Testis (tissue), 2 donors: ENCODE measurements at regions not wholly inside any gene's neighbourhood (a gene's known extent, or its start where the extent isn't known, plus 50 kb on each side); places are given as distances from the start of the nearest gene placed in this dataset.

Source experiments
- DNase-seq: peaks from one replicate; pipeline ENCODE4 v3.0.0-alpha.2; 2019
- H3K27ac ChIP-seq, 2 donors: fragments of 200-600 bp; sonication (generic); one replicate each; pipeline ENCODE4 v1.5.1; 2019
- H3K27me3 ChIP-seq: fragments of 200-600 bp; sonication (generic); one replicate; pipeline ENCODE4 v1.5.1; 2019
- H3K36me3 ChIP-seq: fragments of 200-600 bp; sonication (generic); one replicate; pipeline ENCODE4 v1.5.1; 2017; ENCODE audit warnings: low read depth; ENCODE audit errors: missing control alignments
- H3K4me1 ChIP-seq: fragments of 200-600 bp; sonication (generic); one replicate; pipeline ENCODE4 v1.5.1; 2019
- H3K4me3 ChIP-seq, 2 donors: fragments of 200-600 bp; sonication (generic); one replicate each; pipeline ENCODE4 v1.5.1; 2017 to 2019
- H3K9me3 ChIP-seq: fragments of 200-600 bp; sonication (generic); one replicate; pipeline ENCODE4 v1.5.1; 2017
- POLR2A ChIP-seq: fragments of 450-650 bp; IDR thresholded peaks from one replicate; pipeline ENCODE4 v1.6.1; 2017; ENCODE audit warnings: antibody characterized with exemption, mild to moderate bottlenecking, moderate library complexity
- WGBS, 2 donors: methylation state at CpG; one replicate each; pipeline ENCODE4 v1.1.5; 2018; 5-methylcytosine and 5-hydroxymethylcytosine counted together
- intact Hi-C: fragments of 100-400 bp; cut with DNase I; formaldehyde crosslinking; loops from one replicate; pipeline ENCODE4 v1.15.1; 2023; ENCODE audit warnings: low total_unique reads
- TF ChIP-seq, protein P1 (sequence below), 3 experiments: fragments of 450-650 bp in 2 of 3; fragments of 200-600 bp in 1 of 3; sonication (generic) in 1 of 3; IDR thresholded peaks; one replicate each; pipeline ENCODE4 v1.5.1; 2016 to 2019; ENCODE audit warnings: antibody characterized with exemption in 3 of 3, mild to moderate bottlenecking in 2 of 3, moderate library complexity in 1 of 3

DNA sequence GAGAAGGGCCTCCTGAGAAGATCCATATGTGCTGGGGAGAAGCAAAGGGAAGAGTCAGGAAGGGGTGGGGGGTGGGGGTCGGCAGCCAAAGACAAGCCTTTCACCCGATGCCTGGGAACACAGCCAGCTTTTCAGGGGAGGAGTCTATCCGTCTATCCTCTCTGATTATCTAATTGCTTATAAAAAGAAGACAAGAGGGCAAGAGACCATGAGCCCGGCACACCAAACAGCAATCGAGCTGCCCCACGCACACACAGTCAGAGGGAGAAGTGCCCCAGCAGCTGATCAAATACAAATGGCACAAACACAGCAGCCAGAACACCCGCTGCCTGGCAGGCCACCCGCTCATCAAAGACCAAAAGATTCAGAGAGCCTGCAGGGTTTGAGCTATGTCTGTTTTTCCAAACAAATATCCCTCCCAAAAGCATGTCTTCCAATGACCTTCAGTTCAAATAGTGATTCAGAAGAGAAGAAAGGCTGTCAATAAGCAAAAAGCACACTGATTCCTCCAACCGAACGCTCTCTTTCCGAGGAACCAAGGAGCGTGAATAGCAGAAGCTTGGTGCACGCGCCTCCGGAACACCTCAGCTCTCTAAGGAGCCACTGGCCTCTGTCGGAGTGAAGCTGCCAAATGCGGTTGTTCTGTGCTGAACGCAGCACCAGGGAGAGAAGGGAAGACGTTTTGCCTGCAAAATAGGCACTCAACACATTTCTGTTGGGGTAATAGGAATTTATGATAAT lies 419.2 kb downstream of the OCA2 start:
- WGBS, 2 donors = 42 to 47% methylated on average over 19 of the region's 19 CpGs
- DNase-seq = no peak

DNA sequence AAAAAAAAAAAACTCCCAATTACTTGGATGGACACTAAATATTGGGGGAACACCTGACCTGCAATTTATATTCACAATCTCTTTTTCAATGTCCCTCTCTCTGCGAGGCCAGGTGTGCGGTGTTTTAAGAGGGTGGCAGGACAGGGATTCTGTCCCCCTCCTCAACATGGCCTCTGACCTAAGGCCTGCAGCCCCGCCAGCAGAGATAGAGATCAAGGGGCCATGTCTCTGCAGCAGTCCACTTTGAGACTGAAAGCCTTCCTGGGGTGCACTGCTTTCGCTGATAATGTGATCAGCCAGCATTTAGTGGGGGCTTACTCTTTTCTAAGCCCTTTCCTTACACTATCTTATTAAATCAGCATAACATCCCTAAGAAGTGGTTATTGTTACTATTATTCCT lies 419.9 kb downstream of the OCA2 start:
- Histone ChIP-seq H3K4me3 (no peak overlapping the region), H3K4me1 (no peaks in the 10 kb centered on the region), H3K27ac (no peak overlapping the region), H3K36me3 (no peaks in the 10 kb centered on the region), H3K27me3 (no peaks in the 10 kb centered on the region), H3K9me3 (no peaks in the 10 kb centered on the region)
- TF ChIP-seq, protein P1, sequence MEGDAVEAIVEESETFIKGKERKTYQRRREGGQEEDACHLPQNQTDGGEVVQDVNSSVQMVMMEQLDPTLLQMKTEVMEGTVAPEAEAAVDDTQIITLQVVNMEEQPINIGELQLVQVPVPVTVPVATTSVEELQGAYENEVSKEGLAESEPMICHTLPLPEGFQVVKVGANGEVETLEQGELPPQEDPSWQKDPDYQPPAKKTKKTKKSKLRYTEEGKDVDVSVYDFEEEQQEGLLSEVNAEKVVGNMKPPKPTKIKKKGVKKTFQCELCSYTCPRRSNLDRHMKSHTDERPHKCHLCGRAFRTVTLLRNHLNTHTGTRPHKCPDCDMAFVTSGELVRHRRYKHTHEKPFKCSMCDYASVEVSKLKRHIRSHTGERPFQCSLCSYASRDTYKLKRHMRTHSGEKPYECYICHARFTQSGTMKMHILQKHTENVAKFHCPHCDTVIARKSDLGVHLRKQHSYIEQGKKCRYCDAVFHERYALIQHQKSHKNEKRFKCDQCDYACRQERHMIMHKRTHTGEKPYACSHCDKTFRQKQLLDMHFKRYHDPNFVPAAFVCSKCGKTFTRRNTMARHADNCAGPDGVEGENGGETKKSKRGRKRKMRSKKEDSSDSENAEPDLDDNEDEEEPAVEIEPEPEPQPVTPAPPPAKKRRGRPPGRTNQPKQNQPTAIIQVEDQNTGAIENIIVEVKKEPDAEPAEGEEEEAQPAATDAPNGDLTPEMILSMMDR (IDR thresholded peaks at IDR 0.05) = no peak
- TF ChIP-seq POLR2A = no peak
- intact Hi-C loops = no loop called here
- DNase-seq = no peak
- 96% methylated on average over 4 of the region's 4 CpGs for WGBS, 2 donors

More for the DNA sequence above, 419.2 kb downstream of the OCA2 start:
- intact Hi-C loops = no loop called here
- Histone ChIP-seq H3K9me3 (no peaks in the 10 kb centered on the region), H3K27me3 (no peaks in the 10 kb centered on the region), H3K36me3 (no peaks in the 10 kb centered on the region), H3K27ac (no peak overlapping the region), H3K4me1 (no peaks in the 10 kb centered on the region), H3K4me3 (no peak overlapping the region)
- no peak for TF ChIP-seq POLR2A
- TF ChIP-seq, protein P1 (IDR thresholded peaks at IDR 0.05) = no peak

DNA sequence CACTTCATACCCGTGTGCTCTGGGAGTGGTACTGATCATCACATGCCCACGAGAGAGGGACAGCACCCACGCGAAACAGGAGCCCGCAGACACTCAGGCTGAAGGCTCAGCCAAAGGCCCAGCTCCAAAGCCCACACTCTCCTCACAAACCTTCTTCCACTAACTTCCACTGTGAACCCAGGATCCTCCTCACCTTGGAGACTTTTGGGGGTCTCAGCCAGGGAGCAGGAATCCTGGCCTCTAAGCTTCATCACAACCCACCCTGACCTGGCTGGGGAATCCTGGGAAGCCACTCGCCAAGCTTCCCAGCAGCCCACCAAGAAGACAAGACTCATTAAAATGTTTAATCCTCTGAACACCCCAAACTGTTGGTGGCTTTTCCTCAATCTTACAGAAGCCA lies 421.2 kb downstream of the OCA2 start:
- no peaks in the 10 kb centered on the region for H3K27me3 ChIP-seq
- H3K4me3 ChIP-seq = no peak overlapping the region
- DNase-seq = no peak
- no peak for TF ChIP-seq POLR2A
- TF ChIP-seq, protein P1 (IDR thresholded peaks at IDR 0.05) = no peak
- WGBS, 2 donors = 91 to 98% methylated on average over 5 to 6 of the region's 6 CpGs
- no peaks in the 10 kb centered on the region for H3K4me1 ChIP-seq
- H3K9me3 ChIP-seq = no peaks in the 10 kb centered on the region
- intact Hi-C loops = no loop called here
- no peak overlapping the region for H3K27ac ChIP-seq
- no peaks in the 10 kb centered on the region for H3K36me3 ChIP-seq

DNA sequence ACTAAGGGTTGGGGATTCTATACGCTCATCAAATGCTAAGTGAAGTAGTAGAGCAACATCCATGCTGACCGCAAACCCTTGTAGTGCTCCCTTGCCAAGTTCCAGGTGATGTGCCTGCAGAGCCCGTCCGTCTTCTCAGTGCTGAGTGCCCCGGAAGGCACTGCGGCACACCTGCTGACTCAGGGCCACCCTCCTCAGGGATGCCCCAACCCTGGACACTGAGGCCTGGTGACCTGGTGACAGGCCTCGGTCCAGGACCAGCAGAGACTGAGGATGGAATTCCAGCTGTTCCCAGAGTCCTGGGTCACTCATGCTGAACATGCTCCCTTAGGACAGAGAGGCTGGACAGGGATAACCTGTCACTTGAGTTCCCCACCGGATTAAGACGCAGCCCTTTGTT lies 422.5 kb downstream of the OCA2 start:
- no peaks in the 10 kb centered on the region for H3K9me3 ChIP-seq
- no peaks in the 10 kb centered on the region for H3K27me3 ChIP-seq
- H3K4me3 ChIP-seq = no peak overlapping the region
- H3K27ac ChIP-seq = no peak overlapping the region
- WGBS, 2 donors = 91 to 98% methylated on average over 8 to 9 of the region's 9 CpGs
- H3K4me1 ChIP-seq = no peaks in the 10 kb centered on the region
- TF ChIP-seq, protein P1 (IDR thresholded peaks at IDR 0.05) = no peak
- no peak for TF ChIP-seq POLR2A
- no peaks in the 10 kb centered on the region for H3K36me3 ChIP-seq
- DNase-seq = no peak
- intact Hi-C loops = no loop called here

DNA sequence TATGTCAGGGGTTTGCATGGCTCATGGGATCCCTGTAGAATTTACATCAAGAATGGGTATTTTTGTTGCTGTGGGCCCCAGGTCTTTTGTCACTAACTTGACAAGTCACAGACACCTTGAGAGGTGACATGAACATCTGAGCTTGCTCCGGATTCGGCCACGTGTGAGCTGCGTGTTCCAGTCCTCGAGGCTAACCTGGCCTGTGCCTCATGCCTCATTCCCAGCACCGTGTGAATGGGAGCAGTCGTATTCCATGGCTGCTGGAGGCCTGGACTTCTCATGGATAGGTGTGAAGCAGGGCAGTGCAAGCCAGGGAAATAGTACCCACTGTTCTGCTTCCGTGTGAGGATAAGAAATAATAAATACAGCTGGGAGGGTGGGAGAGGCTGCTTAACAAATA lies 423.5 kb downstream of the OCA2 start:
- intact Hi-C loops = no loop called here
- H3K27ac ChIP-seq = no peak overlapping the region
- TF ChIP-seq, protein P1 (IDR thresholded peaks at IDR 0.05) = no peak
- no peak for TF ChIP-seq POLR2A
- 84 to 92% methylated on average over 7 to 8 of the region's 8 CpGs for WGBS, 2 donors
- no peaks in the 10 kb centered on the region for H3K9me3 ChIP-seq
- no peaks in the 10 kb centered on the region for H3K4me1 ChIP-seq
- DNase-seq = no peak
- H3K27me3 ChIP-seq = no peaks in the 10 kb centered on the region
- no peak overlapping the region for H3K4me3 ChIP-seq
- no peaks in the 10 kb centered on the region for H3K36me3 ChIP-seq
